KMS-11 (cell line): ENCODE measurements at regions not wholly inside any gene's neighbourhood (a gene's known extent, or its start where the extent isn't known, plus 50 kb on each side); places are given as distances from the start of the nearest gene placed in this dataset.

Experiments used
- H2AFZ ChIP-seq: fragments of 200-600 bp; sonication (generic); 2 replicates; pipeline ENCODE4 v1.6.1; 2016; ENCODE audit warnings: antibody characterized with exemption, mixed run types, low read depth
- H3K27ac ChIP-seq: fragments of 200-600 bp; sonication (generic); 2 replicates; pipeline ENCODE4 v1.6.1; 2016; ENCODE audit warnings: mild to moderate bottlenecking, mixed run types
- H3K27me3 ChIP-seq: fragments of 200-600 bp; sonication (generic); 2 replicates; pipeline ENCODE4 v1.6.1; 2017; ENCODE audit warnings: mild to moderate bottlenecking, low read depth, mixed run types, moderate library complexity; ENCODE audit not compliant: insufficient read depth
- H3K36me3 ChIP-seq: fragments of 200-600 bp; sonication (generic); 2 replicates; pipeline ENCODE4 v1.6.1; 2017; ENCODE audit warnings: mild to moderate bottlenecking, mixed run types; ENCODE audit not compliant: insufficient read depth
- H3K4me1 ChIP-seq: fragments of 200-600 bp; sonication (generic); 2 replicates; pipeline ENCODE4 v1.6.1; 2016; ENCODE audit warnings: mild to moderate bottlenecking, low read depth, mixed run types; ENCODE audit not compliant: poor library complexity, severe bottlenecking
- H3K4me2 ChIP-seq: fragments of 200-600 bp; sonication (generic); 2 replicates; pipeline ENCODE4 v1.7.0; 2016; ENCODE audit warnings: mild to moderate bottlenecking, mixed run types
- H3K4me3 ChIP-seq: fragments of 200-600 bp; sonication (generic); IDR thresholded peaks from 2 replicates; pipeline ENCODE4 v1.6.1; 2017; ENCODE audit warnings: low read depth, low read length, mixed read lengths; ENCODE audit not compliant: insufficient read depth
- H3K79me2 ChIP-seq: fragments of 200-600 bp; sonication (generic); 2 replicates; pipeline ENCODE4 v1.6.1; 2016; ENCODE audit warnings: low read depth, mixed run types; ENCODE audit not compliant: insufficient read depth
- H3K9ac ChIP-seq: fragments of 200-600 bp; sonication (generic); 2 replicates; pipeline ENCODE4 v1.6.1; 2016; ENCODE audit warnings: mild to moderate bottlenecking, mixed run types
- H4K20me1 ChIP-seq: fragments of 200-600 bp; sonication (generic); 2 replicates; pipeline ENCODE4 v1.6.1; 2016; ENCODE audit warnings: mild to moderate bottlenecking, mixed run types; ENCODE audit not compliant: insufficient read depth
- CTCF ChIP-seq: fragments of 200-600 bp; sonication (generic); conservative IDR thresholded peaks from 2 replicates; pipeline ENCODE4 v1.6.1; 2017; ENCODE audit warnings: low read depth, mild to moderate bottlenecking, antibody characterized with exemption, low read length, moderate library complexity, mixed read lengths

DNA sequence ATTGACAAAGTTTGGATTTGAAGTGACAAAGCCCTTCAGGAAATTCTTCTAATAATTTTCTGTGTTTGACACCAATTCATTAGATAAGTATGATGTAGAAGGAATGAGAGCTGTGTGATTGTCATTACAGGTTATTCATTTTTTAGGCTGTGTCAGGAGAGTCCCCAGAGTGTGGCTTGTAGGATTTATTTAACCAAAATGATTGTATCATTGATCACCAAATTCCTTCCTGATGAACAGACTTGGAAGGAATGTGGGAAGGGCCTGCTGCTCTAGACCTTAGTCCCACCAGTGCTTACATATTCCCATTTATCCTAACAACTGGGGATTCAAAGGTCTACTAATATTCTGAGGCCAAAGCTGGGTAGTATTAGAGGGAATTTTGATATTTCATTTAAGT, 383.3 kb upstream of the KAZN start:
- Histone ChIP-seq H2AFZ (no peak overlapping the region), H3K27ac (no peak overlapping the region), H3K36me3 (no peaks in the 10 kb centered on the region), H3K4me2 (no peak overlapping the region), H3K79me2 (no peaks in the 10 kb centered on the region), H4K20me1 (no peaks in the 10 kb centered on the region), H3K4me3 (no peak overlapping the region), H3K27me3 (no peaks in the 10 kb centered on the region), H3K9ac (no peak overlapping the region), H3K4me1 (no peaks in the 10 kb centered on the region)
- TF ChIP-seq CTCF: no peak

- H3K36me3 ChIP-seq: no peaks in the 10 kb centered on the region
- H3K9ac ChIP-seq: no peak overlapping the region
- H4K20me1 ChIP-seq: no peaks in the 10 kb centered on the region
- H3K4me2 ChIP-seq: no peak overlapping the region
- no peak for TF ChIP-seq CTCF
- H3K79me2 ChIP-seq: no peaks in the 10 kb centered on the region
- H3K4me3 ChIP-seq: no peak overlapping the region
- no peak overlapping the region for H3K27ac ChIP-seq
- no peaks in the 10 kb centered on the region for H3K27me3 ChIP-seq
- no peak overlapping the region for H2AFZ ChIP-seq
- no peaks in the 10 kb centered on the region for H3K4me1 ChIP-seq
Observed at GRCh38 chr1:14217384-14217783, 381.1 kb upstream of the KAZN start.

- no peaks in the 10 kb centered on the region for H3K4me1 ChIP-seq
- no peak overlapping the region for H3K27ac ChIP-seq
- H3K79me2 ChIP-seq: no peaks in the 10 kb centered on the region
- no peaks in the 10 kb centered on the region for H3K36me3 ChIP-seq
- H2AFZ ChIP-seq: no peak overlapping the region
- no peak overlapping the region for H3K4me3 ChIP-seq
- TF ChIP-seq CTCF: no peak
- no peaks in the 10 kb centered on the region for H3K27me3 ChIP-seq
- H3K9ac ChIP-seq: no peak overlapping the region
- H3K4me2 ChIP-seq: no peak overlapping the region
- H4K20me1 ChIP-seq: no peaks in the 10 kb centered on the region
Observed at GRCh38 chr1:14220324-14220723, 378.2 kb upstream of the KAZN start.

GRCh38 chr1:14220811-14221210, 377.7 kb upstream of the KAZN start:
- Histone ChIP-seq H3K36me3 (no peaks in the 10 kb centered on the region), H3K9ac (no peak overlapping the region), H3K27me3 (no peaks in the 10 kb centered on the region), H3K79me2 (no peaks in the 10 kb centered on the region), H3K4me2 (no peak overlapping the region), H3K27ac (no peak overlapping the region), H3K4me3 (no peak overlapping the region), H2AFZ (no peak overlapping the region), H4K20me1 (no peaks in the 10 kb centered on the region), H3K4me1 (no peaks in the 10 kb centered on the region)
- no peak for TF ChIP-seq CTCF

DNA sequence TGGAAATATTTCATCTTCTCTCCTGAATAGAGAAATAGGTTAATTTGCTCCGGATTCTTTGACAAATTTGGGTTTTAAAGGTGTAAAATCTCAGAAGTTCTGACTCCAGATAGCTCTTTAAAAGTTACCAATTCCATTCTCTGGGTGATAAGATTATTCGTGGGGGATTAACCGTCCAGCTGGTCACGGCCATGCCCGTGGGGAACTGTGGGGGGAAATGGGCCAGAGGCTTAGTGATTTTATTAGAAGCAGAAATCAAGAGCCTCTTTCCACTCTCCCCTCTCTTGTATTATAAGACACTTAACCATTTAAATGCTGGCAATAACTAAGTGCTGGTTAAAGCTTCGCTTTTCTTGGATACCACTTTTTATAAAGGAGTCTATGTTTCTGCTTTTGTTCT, 376.4 kb upstream of the KAZN start:
- no peak overlapping the region for H2AFZ ChIP-seq
- TF ChIP-seq CTCF: no peak

More for the DNA sequence above, 376.4 kb upstream of the KAZN start:
- H4K20me1 ChIP-seq: no peaks in the 10 kb centered on the region
- H3K4me2 ChIP-seq: no peak overlapping the region
- no peak overlapping the region for H3K4me3 ChIP-seq
- H3K79me2 ChIP-seq: no peaks in the 10 kb centered on the region
- no peaks in the 10 kb centered on the region for H3K4me1 ChIP-seq
- H3K27me3 ChIP-seq: no peaks in the 10 kb centered on the region
- H3K27ac ChIP-seq: no peak overlapping the region
- no peak overlapping the region for H3K9ac ChIP-seq
- H3K36me3 ChIP-seq: no peaks in the 10 kb centered on the region
